GM23338 (cell line): ENCODE measurements at regions not wholly inside any gene's neighbourhood (a gene's known extent, or its start where the extent isn't known, plus 50 kb on each side); places are given as distances from the start of the nearest gene placed in this dataset.

Experiments
- ATAC-seq: fragments of 200-7000 bp; cut with Tn5 transposase; 3 replicates; pipeline ENCODE4 v1.9.1; 2020
- DNase-seq: peaks from one replicate; pipeline ENCODE4 v3.0.0-alpha.2; 2015; ENCODE audit warnings: low spot score
- H2AFZ ChIP-seq: fragments of 200-600 bp; sonication (generic); 2 replicates; pipeline ENCODE4 v1.8.0; 2016; ENCODE audit warnings: antibody characterized with exemption, mild to moderate bottlenecking, moderate library complexity
- H3F3A ChIP-seq: fragments of 200-600 bp; sonication (generic); replicated peaks from 2 replicates; pipeline ENCODE4 v1.8.0; 2017; ENCODE audit warnings: antibody characterized with exemption, mixed run types, low read depth
- H3K27ac ChIP-seq: fragments of 200-600 bp; sonication (generic); 2 replicates; pipeline ENCODE4 v1.6.1; 2016; ENCODE audit warnings: low read depth
- H3K27me3 ChIP-seq: fragments of 200-600 bp; sonication (generic); 2 replicates; pipeline ENCODE4 v1.8.0; 2016; ENCODE audit warnings: mild to moderate bottlenecking, mixed run types, moderate library complexity; ENCODE audit not compliant: insufficient read depth
- H3K36me3 ChIP-seq: fragments of 200-600 bp; sonication (generic); 2 replicates; pipeline ENCODE4 v1.8.0; 2016; ENCODE audit warnings: mild to moderate bottlenecking; ENCODE audit not compliant: insufficient read depth
- H3K4me1 ChIP-seq: fragments of 200-600 bp; sonication (generic); 2 replicates; pipeline ENCODE4 v1.8.0; 2016; ENCODE audit warnings: mild to moderate bottlenecking, moderate library complexity; ENCODE audit not compliant: insufficient read depth
- H3K4me2 ChIP-seq: fragments of 200-600 bp; sonication (generic); 2 replicates; pipeline ENCODE4 v1.7.1; 2017; ENCODE audit warnings: mixed run types
- H3K4me3 ChIP-seq: fragments of 200-600 bp; sonication (generic); 2 replicates; pipeline ENCODE4 v1.6.1; 2016; ENCODE audit warnings: mixed run types
- H3K79me2 ChIP-seq: fragments of 200-600 bp; sonication (generic); replicated peaks from 2 replicates; pipeline ENCODE4 v1.8.0; 2017; ENCODE audit warnings: mild to moderate bottlenecking; ENCODE audit not compliant: insufficient read depth
- H3K9me2 ChIP-seq: fragments of 200-600 bp; sonication (generic); 2 replicates; pipeline ENCODE4 v1.8.0; 2017; ENCODE audit not compliant: insufficient read depth
- H4K20me1 ChIP-seq: fragments of 200-600 bp; sonication (generic); replicated peaks from 2 replicates; pipeline ENCODE4 v1.8.0; 2017; ENCODE audit warnings: mild to moderate bottlenecking; ENCODE audit not compliant: insufficient read depth
- H3K27ac Mint-ChIP-seq: 2 replicates; pipeline ENCODE4 v1.8.0; 2020; ENCODE audit warnings: inconsistent platforms, mild to moderate bottlenecking, moderate library complexity, mixed read lengths
- H3K27me3 Mint-ChIP-seq: 3 replicates; pipeline ENCODE4 v1.8.0; 2022; ENCODE audit warnings: low read depth, mild to moderate bottlenecking, moderate library complexity, mixed read lengths, inconsistent platforms; ENCODE audit not compliant: insufficient read depth, poor library complexity
- H3K36me3 Mint-ChIP-seq: 3 replicates; pipeline ENCODE4 v1.8.0; 2021; ENCODE audit warnings: low read depth, mild to moderate bottlenecking, inconsistent platforms, moderate library complexity, mixed read lengths
- H3K4me1 Mint-ChIP-seq: 3 replicates; pipeline ENCODE4 v1.8.0; 2020; ENCODE audit warnings: mild to moderate bottlenecking, inconsistent platforms, mixed read lengths
- H3K4me3 Mint-ChIP-seq: 3 replicates; pipeline ENCODE4 v1.8.0; 2021; ENCODE audit warnings: moderate library complexity, mild to moderate bottlenecking, inconsistent platforms, mixed read lengths
- H3K9me3 Mint-ChIP-seq: 3 replicates; pipeline ENCODE4 v1.8.0; 2020; ENCODE audit warnings: moderate library complexity, mild to moderate bottlenecking, inconsistent platforms, mixed read lengths
- CREB1 ChIP-seq: fragments of 250-450 bp; sonication (Bioruptor Pico); IDR thresholded peaks from 2 replicates; pipeline ENCODE4 v1.5.0; 2020; ENCODE audit warnings: low read depth, mild to moderate bottlenecking, moderate library complexity
- CTCF ChIP-seq, 2 experiments: fragments of 200-600 bp in 1 of 2; sonication (generic) in 1 of 2; conservative IDR thresholded peaks; 2 replicates each; pipeline versions ENCODE4 v1.5.1 to v1.6.1; 2016 to 2017; ENCODE audit warnings: antibody characterized with exemption in 2 of 2, low read depth in 2 of 2, mild to moderate bottlenecking in 2 of 2, moderate library complexity in 1 of 2
- ETS1 ChIP-seq: IDR thresholded peaks from 2 replicates; pipeline ENCODE4 v1.6.1; 2016; ENCODE audit warnings: antibody characterized with exemption
- JUNB ChIP-seq: IDR thresholded peaks from one replicate; pipeline ENCODE4 v1.6.1; 2016; ENCODE audit warnings: antibody characterized with exemption; ENCODE audit not compliant: unreplicated experiment
- REST ChIP-seq: IDR thresholded peaks from one replicate; pipeline ENCODE4 v1.6.1; 2018; ENCODE audit warnings: antibody characterized with exemption; ENCODE audit not compliant: unreplicated experiment
- STAT1 ChIP-seq: IDR thresholded peaks from one replicate; pipeline ENCODE4 v1.6.1; 2016; ENCODE audit warnings: antibody characterized with exemption; ENCODE audit not compliant: unreplicated experiment
- ZNF114 ChIP-seq: fragments of 250-450 bp; sonication (Bioruptor Pico); IDR thresholded peaks from 2 replicates; pipeline ENCODE4 v1.5.0; 2020; ENCODE audit warnings: mild to moderate bottlenecking, moderate library complexity
- ZNF331 ChIP-seq: fragments of 250-450 bp; sonication (Bioruptor Pico); IDR thresholded peaks from 2 replicates; pipeline ENCODE4 v1.5.0; 2020; ENCODE audit warnings: low read depth, mild to moderate bottlenecking, moderate library complexity
- ZNF462 ChIP-seq: fragments of 250-450 bp; sonication (Bioruptor Pico); IDR thresholded peaks from 2 replicates; pipeline ENCODE4 v1.5.0; 2020; ENCODE audit warnings: mild to moderate bottlenecking, moderate library complexity

GRCh38 chr5:167813389-167813788 lies 478.1 kb upstream of the WWC1 start (continued):
- TF ChIP-seq REST = no peak
- no peak for TF ChIP-seq ETS1
- no peak for TF ChIP-seq STAT1
- no peak for TF ChIP-seq CTCF (conservative IDR thresholded peaks at IDR 0.05; ENCODE audit: low read depth in 2 of 2)
- no peak for TF ChIP-seq CREB1

- ATAC-seq = no peak
- H3K27ac ChIP-seq = no peak overlapping the region
- no peaks in the 10 kb centered on the region for H3K27me3 Mint-ChIP-seq
- TF ChIP-seq CTCF (conservative IDR thresholded peaks at IDR 0.05; ENCODE audit: low read depth in 2 of 2) = no peak
- TF ChIP-seq JUNB = no peak
- TF ChIP-seq ZNF114 = no peak
- TF ChIP-seq ETS1 = no peak
- no peak for TF ChIP-seq ZNF462
- no peak for TF ChIP-seq ZNF331 (CRISPR knock-in tag)
Observed at GRCh38 chr5:167814040-167814439, 477.4 kb upstream of the WWC1 start.

More at GRCh38 chr5:167814040-167814439, 477.4 kb upstream of the WWC1 start:
- peaks cover 24% of the 10 kb centered on the region for H3K4me1 Mint-ChIP-seq
- no peaks in the 10 kb centered on the region for H3K36me3 Mint-ChIP-seq
- no peaks in the 10 kb centered on the region for H3F3A ChIP-seq
- H3K9me2 ChIP-seq = peaks cover 9% of the 10 kb centered on the region; the same call in 1 of the 2 replicates
- no peaks in the 10 kb centered on the region for H3K27me3 ChIP-seq
- DNase-seq = no peak
- no peaks in the 10 kb centered on the region for H3K79me2 ChIP-seq
- no peak overlapping the region for H2AFZ ChIP-seq
- no peaks in the 10 kb centered on the region for H4K20me1 ChIP-seq
- no peak overlapping the region for H3K4me2 ChIP-seq
- H3K36me3 ChIP-seq = no peaks in the 10 kb centered on the region
- no peaks in the 10 kb centered on the region; the same call in 2 of the 3 replicates for H3K9me3 Mint-ChIP-seq
- no peaks in the 10 kb centered on the region; the same call in 1 of the 2 replicates for H3K4me1 ChIP-seq
- H3K27ac Mint-ChIP-seq = no peak overlapping the region
- no peak overlapping the region for H3K4me3 ChIP-seq
- no peak overlapping the region for H3K4me3 Mint-ChIP-seq
